Neutrophil (primary cell): ENCODE measurements at regions not wholly inside any gene's neighbourhood (a gene's known extent, or its start where the extent isn't known, plus 50 kb on each side); places are given as distances from the start of the nearest gene placed in this dataset.

Experiments used
- H3K27ac ChIP-seq: fragments of 200-600 bp; sonication (generic); 2 replicates; pipeline ENCODE4 v1.5.1; 2016; ENCODE audit warnings: mild to moderate bottlenecking, moderate library complexity
- H3K27me3 ChIP-seq: fragments of 200-600 bp; sonication (generic); 2 replicates; pipeline ENCODE4 v1.6.0; 2016; ENCODE audit warnings: mild to moderate bottlenecking
- H3K36me3 ChIP-seq: fragments of 200-600 bp; sonication (generic); 2 replicates; pipeline ENCODE4 v1.5.1; 2017
- H3K4me1 ChIP-seq, 2 experiments: fragments of 200-600 bp in 1 of 2; sonication (generic) in 1 of 2; 1 replicate in 1 of 2; 2 replicates in 1 of 2; pipeline versions ENCODE4 v1.5.1 to v1.6.1; 2013 to 2016; ENCODE audit warnings: low read depth in 1 of 2, low read length in 1 of 2, mild to moderate bottlenecking in 1 of 2, moderate library complexity in 1 of 2; ENCODE audit not compliant: control insufficient read depth in 1 of 2, insufficient read depth in 1 of 2
- H3K4me3 ChIP-seq, 2 experiments: fragments of 200-600 bp in 1 of 2; sonication (generic) in 1 of 2; 1 replicate in 1 of 2; 2 replicates in 1 of 2; pipeline ENCODE4 v1.5.1; 2013 to 2016; ENCODE audit warnings: low read depth in 1 of 2, low read length in 1 of 2, mild to moderate bottlenecking in 1 of 2, moderate library complexity in 1 of 2
- H3K9me3 ChIP-seq: fragments of 200-600 bp; sonication (generic); 2 replicates; pipeline ENCODE4 v1.5.1; 2016
- CTCF ChIP-seq: fragments of 200-600 bp; sonication (generic); IDR thresholded peaks from 2 replicates; pipeline ENCODE4 v1.5.1; 2016; ENCODE audit warnings: antibody characterized with exemption

DNA sequence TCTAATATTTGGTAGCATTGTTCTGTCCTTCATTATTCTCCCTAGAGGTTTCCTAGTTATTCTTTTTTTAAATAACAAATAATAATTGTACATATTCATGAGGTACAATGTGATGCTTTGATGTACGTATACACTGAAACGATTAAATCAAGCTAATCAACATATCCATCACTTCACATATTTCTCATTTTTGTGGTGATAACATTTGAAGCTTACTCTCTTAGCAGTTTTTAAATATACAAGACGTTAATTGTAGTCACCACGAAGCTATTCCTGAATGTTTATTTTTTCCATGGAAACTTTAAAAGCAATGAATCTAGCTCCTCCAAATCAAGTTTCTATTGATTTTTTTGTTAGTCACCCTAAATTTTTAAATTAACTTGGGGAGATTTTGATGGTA is 81.1 kb upstream of the PRNP start:
- H3K4me1 ChIP-seq, result no peaks in the 10 kb centered on the region
- TF ChIP-seq CTCF, result no peak

GRCh38 chr20:4604580-4604979 is 81.7 kb upstream of the PRNP start:
- Histone ChIP-seq H3K36me3 (no peaks in the 10 kb centered on the region), H3K27me3 (peaks cover 57% of the 10 kb centered on the region), H3K4me1 (no peaks in the 10 kb centered on the region), H3K9me3 (no peaks in the 10 kb centered on the region), H3K27ac (no peak overlapping the region), H3K4me3 (no peak overlapping the region)
- TF ChIP-seq CTCF, result no peak

More for the DNA sequence above, 81.1 kb upstream of the PRNP start:
- Histone ChIP-seq H3K27ac (no peak overlapping the region), H3K9me3 (no peaks in the 10 kb centered on the region), H3K27me3 (peaks cover 57% of the 10 kb centered on the region), H3K36me3 (no peaks in the 10 kb centered on the region), H3K4me3 (no peak overlapping the region)

DNA sequence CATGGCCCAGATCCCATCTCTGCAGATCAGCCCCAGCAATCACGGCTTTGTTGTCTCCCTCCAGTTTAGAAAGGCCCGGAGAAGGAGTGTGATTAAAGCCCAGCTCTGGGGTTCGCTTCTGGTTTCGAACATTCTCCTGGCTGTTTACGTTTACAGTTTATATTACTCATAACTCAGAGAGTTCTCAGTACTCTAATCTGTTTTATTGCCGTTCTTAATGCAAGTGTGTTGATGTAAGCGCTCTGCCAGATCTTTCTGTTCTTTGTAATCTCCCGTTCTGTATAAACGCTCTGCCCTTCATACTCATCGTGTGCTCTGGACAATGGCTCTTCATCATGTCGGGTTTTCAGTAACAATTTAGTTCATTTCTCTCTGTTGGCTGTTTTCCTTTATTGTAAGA is 82.5 kb upstream of the PRNP start:
- peaks cover 57% of the 10 kb centered on the region for H3K27me3 ChIP-seq
- TF ChIP-seq CTCF, result no peak
- no peaks in the 10 kb centered on the region for H3K4me1 ChIP-seq
- no peaks in the 10 kb centered on the region for H3K9me3 ChIP-seq
- H3K4me3 ChIP-seq, result no peak overlapping the region
- no peaks in the 10 kb centered on the region for H3K36me3 ChIP-seq
- no peak overlapping the region for H3K27ac ChIP-seq

- peaks cover 60% of the 10 kb centered on the region for H3K27me3 ChIP-seq
- no peak overlapping the region for H3K4me3 ChIP-seq
- H3K9me3 ChIP-seq, result no peaks in the 10 kb centered on the region
- no peak for TF ChIP-seq CTCF
- no peaks in the 10 kb centered on the region for H3K4me1 ChIP-seq
- H3K27ac ChIP-seq, result no peak overlapping the region
- no peaks in the 10 kb centered on the region for H3K36me3 ChIP-seq
These were observed 84.0 kb upstream of the PRNP start for GRCh38 chr20:4602297-4602631.

DNA sequence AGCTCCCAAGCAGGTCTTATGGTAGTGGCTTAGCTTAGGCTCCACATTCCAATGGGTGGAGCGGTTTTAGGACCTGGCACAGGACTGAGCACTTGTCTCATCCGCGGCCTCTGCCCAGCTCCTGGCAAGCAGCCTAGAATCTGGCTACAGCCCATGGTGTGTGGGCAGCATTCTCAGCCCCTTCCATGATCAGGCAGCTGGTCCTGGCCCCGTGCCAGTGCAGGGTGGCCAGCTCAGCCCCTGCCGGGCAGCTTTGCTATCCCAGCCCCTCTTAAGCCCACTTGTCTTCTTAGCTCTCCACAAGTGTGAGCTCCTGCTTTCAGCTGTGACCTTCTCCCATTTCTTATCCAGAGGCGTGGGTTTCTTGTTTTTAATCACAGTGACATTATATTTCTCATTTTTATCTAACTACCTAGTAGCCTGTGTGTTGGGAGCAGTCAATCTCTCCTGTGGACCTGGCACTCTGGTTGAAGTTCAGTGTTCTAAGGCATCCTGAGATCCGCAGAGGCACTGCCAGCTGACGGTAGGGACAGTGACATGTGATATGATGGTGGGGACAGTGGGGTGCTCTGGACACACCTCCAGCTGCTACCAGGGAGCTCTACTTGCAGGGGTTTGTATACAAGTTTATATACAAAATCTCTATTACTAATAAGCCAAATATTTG is 84.5 kb upstream of the PRNP start:
- TF ChIP-seq CTCF, result no peak
- no peaks in the 10 kb centered on the region for H3K9me3 ChIP-seq
- H3K27ac ChIP-seq, result no peak overlapping the region
- no peak overlapping the region for H3K4me3 ChIP-seq
- H3K27me3 ChIP-seq, result peaks cover 65% of the 10 kb centered on the region
- H3K36me3 ChIP-seq, result no peaks in the 10 kb centered on the region
- no peaks in the 10 kb centered on the region for H3K4me1 ChIP-seq
